ENCODE measurements at regions not wholly inside any gene's neighbourhood (a gene's known extent, or its start where the extent isn't known, plus 50 kb on each side); places are given as distances from the start of the nearest gene placed in this dataset.
A peak's percentile ranks its signal among the peaks of the same experiment; 100 is the strongest.

GRCh38 chr12:75881920-75882319, 149.7 kb downstream of the PHLDA1 start (continued):
- TF ChIP-seq SFPQ (IDR thresholded peaks at IDR 0.05; ENCODE audit: low read depth, low read length) (no peak), FOXP1 (CRISPR knock-in tag; IDR thresholded peaks at IDR 0.05) (no peak), MEIS2 (IDR thresholded peaks at IDR 0.05; ENCODE audit: partially characterized antibody) (peak; percentile 78), GTF2A2 (tag; IDR thresholded peaks at IDR 0.05) (no peak), STAT5A (IDR thresholded peaks at IDR 0.05; ENCODE audit: borderline replicate concordance, low read length) (no peak), HLTF (IDR thresholded peaks at IDR 0.05) (no peak), OTX1 (CRISPR knock-in tag; IDR thresholded peaks at IDR 0.05) (no peak), ZC3H11A (IDR thresholded peaks at IDR 0.05; ENCODE audit: low read depth, low read length) (no peak), L3MBTL2 (IDR thresholded peaks at IDR 0.05) (no peak), RREB1 (CRISPR knock-in tag; IDR thresholded peaks at IDR 0.05) (no peak), PBX2 (CRISPR knock-in tag; IDR thresholded peaks at IDR 0.05; ENCODE audit: low read depth) (no peak), PBX2 (tag; conservative IDR thresholded peaks at IDR 0.05; ENCODE audit: low read depth) (peak; percentile 56), SREBF2 (CRISPR knock-in tag; IDR thresholded peaks at IDR 0.05) (no peak)
